ENCODE measurements at regions not wholly inside any gene's neighbourhood (a gene's known extent, or its start where the extent isn't known, plus 50 kb on each side); places are given as distances from the start of the nearest gene placed in this dataset.
"Not testable (repeated sequence)": the region's sequence is repeated elsewhere in the genome, so short reads cannot be mapped to it uniquely, and the experiment has no call there.

DNA sequence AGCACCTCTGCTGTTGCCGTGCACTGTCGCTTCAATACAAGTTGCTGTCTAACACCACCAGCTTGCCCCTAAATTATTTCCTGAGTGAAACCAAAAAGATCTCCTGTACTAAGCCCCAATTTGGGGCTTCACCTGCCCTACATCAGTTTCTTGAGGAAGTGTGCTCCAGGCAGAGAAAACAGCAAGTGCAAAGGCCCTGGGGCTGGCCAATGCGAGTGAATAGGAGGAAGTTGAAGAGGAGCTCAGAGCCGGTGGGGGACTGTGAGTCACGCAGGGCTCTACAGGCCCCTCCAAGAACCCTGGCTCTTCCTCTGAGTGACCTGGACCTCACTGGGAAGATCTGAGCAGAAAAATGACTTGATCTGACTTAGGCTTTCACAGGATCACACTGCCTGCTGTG lies 117.2 kb downstream of the IPO8 start:
- no peak for DNase-seq

- no peak for DNase-seq
Measured at GRCh38 chr12:30573145-30573544, 122.5 kb downstream of the IPO8 start.

DNA sequence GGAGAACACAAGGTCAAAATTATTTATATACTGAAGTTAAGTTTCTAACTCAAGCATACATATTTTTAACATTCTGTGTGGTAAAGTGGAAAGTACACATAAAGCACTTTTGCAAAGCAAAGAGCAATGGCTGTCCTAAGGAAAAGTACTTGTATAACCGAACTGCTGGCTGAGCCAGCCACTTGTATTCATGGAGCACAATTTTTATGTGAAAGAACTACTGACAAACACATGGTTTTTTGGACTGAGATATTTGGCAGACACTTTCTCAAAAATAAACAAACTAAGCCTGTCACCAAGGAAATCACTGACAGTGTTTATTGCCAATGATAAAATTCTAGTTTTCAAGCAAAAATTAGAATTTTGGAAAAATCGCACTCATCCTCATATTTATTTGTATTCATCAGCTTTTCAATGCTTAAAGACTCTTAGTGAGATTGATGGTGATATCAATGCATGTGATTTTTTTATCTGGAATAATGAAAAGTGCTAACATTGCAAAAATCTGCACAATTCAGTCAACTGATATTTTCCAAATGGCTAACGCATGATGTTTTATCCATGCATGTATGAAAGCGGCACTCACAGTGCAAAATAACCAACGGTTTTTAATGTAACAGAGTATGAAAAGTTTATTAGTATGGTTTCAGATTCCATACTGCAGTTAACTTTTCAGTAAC lies 125.3 kb downstream of the IPO8 start:
- DNase-seq: no peak

GRCh38 chr12:30569426-30569825 lies 126.2 kb downstream of the IPO8 start:
- DNase-seq: no peak

GRCh38 chr12:30568453-30568852 lies 127.2 kb downstream of the IPO8 start:
- no peak for DNase-seq

GRCh38 chr12:30567082-30567481 lies 128.6 kb downstream of the IPO8 start:
- DNase-seq: no peak

DNA sequence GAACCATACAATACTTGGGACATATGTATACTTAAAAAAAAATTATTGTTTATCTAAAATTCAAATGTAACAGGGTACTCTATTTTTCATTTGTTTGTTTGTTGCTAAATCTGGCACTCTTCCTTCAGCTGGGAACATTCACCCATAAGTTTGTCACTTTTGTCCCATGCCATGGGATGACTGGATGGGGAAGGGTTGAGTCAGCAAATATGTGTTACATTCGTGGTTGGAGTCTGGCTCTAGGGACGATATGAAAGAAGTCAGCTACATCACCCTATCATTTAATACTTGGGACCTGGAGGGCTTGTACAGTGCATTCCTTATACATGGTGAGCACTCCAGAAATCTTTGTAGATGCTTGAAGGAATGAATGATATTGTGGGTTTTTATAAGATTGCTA lies 131.3 kb downstream of the IPO8 start:
- DNase-seq: no peak

- no peak for DNase-seq
Measured at GRCh38 chr12:30548203-30548602, 147.5 kb downstream of the IPO8 start.

GRCh38 chr12:30546121-30546520 lies 149.5 kb downstream of the IPO8 start:
- DNase-seq: no peak

- not testable (repeated sequence) for DNase-seq
Measured at GRCh38 chr12:30544704-30545103, 151.0 kb downstream of the IPO8 start.

GRCh38 chr12:30537228-30537627 lies 158.4 kb downstream of the IPO8 start:
- no peak for DNase-seq

GRCh38 chr12:30533558-30534265 lies 162.0 kb downstream of the IPO8 start:
- no peak for DNase-seq

DNA sequence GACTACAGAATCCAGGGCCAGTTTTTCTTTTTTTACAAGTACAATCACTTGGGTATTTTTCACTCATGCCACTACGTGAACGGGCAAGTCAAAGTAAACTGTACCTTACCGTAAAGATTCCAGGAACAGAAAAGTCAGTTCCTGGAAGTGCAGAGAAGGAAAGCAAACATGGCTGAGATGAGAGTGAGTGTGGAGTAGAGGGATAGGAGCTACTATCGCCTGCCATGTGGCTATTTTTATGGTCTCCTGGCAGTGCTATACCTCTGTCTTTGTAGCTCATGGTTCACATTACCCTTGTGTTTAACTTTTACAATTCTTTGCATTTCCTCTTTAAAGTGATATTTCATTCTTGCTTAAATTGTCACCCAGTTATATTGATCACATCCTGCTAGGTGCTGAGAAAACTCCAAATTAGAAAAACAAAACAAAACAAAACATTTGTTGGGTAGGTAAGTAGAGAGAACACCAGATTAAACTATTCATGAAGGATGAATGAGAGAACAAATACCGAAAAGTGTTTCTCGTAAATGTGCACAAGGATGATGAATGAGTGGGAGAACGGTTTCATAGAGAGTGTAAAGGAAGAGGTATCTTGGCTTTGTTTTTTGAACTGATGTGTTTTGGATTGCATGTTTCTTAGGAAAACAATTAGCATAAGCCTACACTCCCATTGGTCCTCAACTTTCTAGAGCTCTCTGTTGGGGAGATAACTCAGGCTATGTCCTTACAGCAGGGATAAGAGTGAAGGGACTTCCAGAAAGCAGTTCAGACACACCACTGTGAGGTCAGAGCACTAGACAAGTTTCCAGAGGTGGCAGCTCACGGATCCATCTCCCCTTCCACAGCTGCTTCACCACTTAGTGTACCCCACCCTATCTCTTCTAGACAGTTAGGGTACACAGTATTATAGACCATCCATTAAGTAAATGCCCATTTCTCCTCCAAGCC lies 163.7 kb downstream of the IPO8 start:
- DNase-seq: no peak

- no peak for DNase-seq
Measured at GRCh38 chr12:30529489-30530269, 166.0 kb downstream of the IPO8 start.

- DNase-seq: no peak
Measured at GRCh38 chr12:30525171-30525570, 170.5 kb downstream of the IPO8 start.

- DNase-seq: not testable (repeated sequence)
Measured at GRCh38 chr12:30520285-30520684, 175.4 kb downstream of the IPO8 start.

DNA sequence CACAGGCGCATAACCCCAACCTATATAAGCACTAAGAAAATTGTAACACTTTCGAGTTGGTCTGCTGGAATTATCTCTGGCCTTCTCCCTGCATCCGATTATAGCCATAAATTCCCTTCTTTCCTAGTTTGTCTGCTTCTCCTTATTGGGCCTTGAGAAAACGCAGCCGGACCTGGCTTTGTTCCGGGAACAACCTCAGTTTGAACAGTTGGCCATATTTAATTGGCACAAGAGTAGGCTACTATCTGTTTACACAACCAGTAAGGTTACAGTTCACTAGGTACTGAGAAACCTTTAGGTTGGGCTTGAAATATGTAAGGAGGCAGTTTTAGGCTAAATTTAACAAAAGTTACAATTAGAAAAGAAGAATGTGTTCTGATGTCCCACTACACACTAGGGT lies 176.1 kb downstream of the IPO8 start:
- DNase-seq: no peak

GRCh38 chr12:30517320-30517719 lies 178.3 kb downstream of the IPO8 start:
- no peak for DNase-seq

- no peak for DNase-seq
Measured at GRCh38 chr12:30515351-30515750, 180.3 kb downstream of the IPO8 start.

DNA sequence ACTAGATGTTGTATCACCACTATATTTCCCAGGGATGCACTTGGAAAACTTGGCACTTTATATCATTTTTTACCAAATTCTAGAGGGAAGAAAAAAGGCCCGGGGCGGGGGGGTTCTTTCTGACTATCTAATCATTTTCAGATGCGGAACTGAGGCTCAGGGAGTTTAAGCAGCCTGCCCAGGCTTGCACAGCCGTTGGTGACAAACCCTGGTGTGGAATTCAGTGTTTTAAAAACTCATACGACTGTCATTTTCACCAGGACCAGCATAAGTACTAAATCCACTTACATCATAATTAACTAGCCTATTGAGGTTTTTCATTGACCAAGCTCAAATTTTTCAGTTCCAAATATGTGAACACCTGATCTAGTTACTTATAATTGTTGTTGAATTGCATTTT lies 181.0 kb downstream of the IPO8 start:
- no peak for DNase-seq

- no peak for DNase-seq
Measured at GRCh38 chr12:30508205-30508967, 187.3 kb downstream of the IPO8 start.

GRCh38 chr12:30507576-30507975 lies 188.1 kb downstream of the IPO8 start:
- DNase-seq: no peak

All from activated CD8-positive, alpha-beta memory T cell treated with anti-CD3 and anti-CD28 coated beads, Interleukin-2, amount 50 U/mL, for 48 hours (primary cell).